K562 (cell line): ENCODE measurements at regions not wholly inside any gene's neighbourhood (a gene's known extent, or its start where the extent isn't known, plus 50 kb on each side); places are given as distances from the start of the nearest gene placed in this dataset.
A peak's percentile ranks its signal among the peaks of the same experiment; 100 is the strongest.
"Not testable (repeated sequence)": the region's sequence is repeated elsewhere in the genome, so short reads cannot be mapped to it uniquely, and the experiment has no call there.

Experiments
- ATAC-seq: fragments of 200-7000 bp; cut with Tn5 transposase; 3 replicates; pipeline ENCODE4 v1.9.1; 2020; ENCODE audit warnings: moderate library complexity
- BruUV-seq: library from RNA; stranded (reverse); fragments of 400-500 nt; replicated peaks from 2 replicates; lab custom pipeline; 2021; lab: Mats Ljungman, UMichigan
- CTCF ChIA-PET: fragments of 300-600 bp; formaldehyde crosslinking; extraction: SDS; loops from one replicate; lab custom pipeline; 2021; ENCODE audit warnings: low intra/inter-chr PET ratio; lab: Yijun Ruan, JAX
- POLR2A ChIA-PET: fragments of 300-600, 350-650 bp; sonication (Branson Sonifier 250); formaldehyde crosslinking; extraction: SDS; loops from one replicate; lab custom pipeline; 2021; ENCODE audit warnings: antibody characterized with exemption, inconsistent platforms; lab: Yijun Ruan, JAX
- DNase-seq, 4 experiments: peaks; one replicate each; pipeline versions ENCODE4 v3.0.0 to v3.0.0-alpha.2; 2011 to 2018; ENCODE audit warnings: low spot score in 3 of 4, mixed read lengths in 3 of 4; ENCODE audit errors: extremely low read depth in 1 of 4
- FAIRE-seq: peaks from 2 replicates; lab custom pipeline; 2011; peaks lifted over from hg19 to GRCh38; lab: Jason Lieb, UNC
- H2AFZ ChIP-seq: 2 replicates; pipeline ENCODE4 v1.6.0; 2011; ENCODE audit warnings: low read depth, low read length, control low read depth, inconsistent platforms
- H3K27ac ChIP-seq: fragments of 200-600 bp; 3 replicates; pipeline ENCODE4 v1.8.0; 2011; ENCODE audit warnings: low read depth, mild to moderate bottlenecking, control low read depth, inconsistent platforms, low read length, moderate library complexity, mixed read lengths; ENCODE audit errors: extremely low read depth
- H3K27me3 ChIP-seq, 2 experiments: fragments of 300-600 bp in 1 of 2; 2 replicates in 1 of 2; 3 replicates in 1 of 2; pipeline versions ENCODE4 v1.6.0 to v1.8.0; 2011; ENCODE audit warnings: inconsistent platforms in 2 of 2, low read length in 2 of 2, mild to moderate bottlenecking in 1 of 2, mixed read lengths in 1 of 2, moderate library complexity in 1 of 2; ENCODE audit not compliant: control insufficient read depth in 2 of 2, insufficient read depth in 2 of 2
- H3K36me3 ChIP-seq: fragments of 300-600 bp; 3 replicates; pipeline ENCODE4 v1.8.0; 2011; ENCODE audit warnings: mild to moderate bottlenecking, low read length, inconsistent platforms; ENCODE audit not compliant: control insufficient read depth, insufficient read depth
- H3K4me1 ChIP-seq, 2 experiments: fragments of 200-600 bp in 1 of 2; replicated peaks in 1 of 2; 2 replicates in 1 of 2; 3 replicates in 1 of 2; pipeline versions ENCODE4 v1.5.1 to v1.8.0; 2011; ENCODE audit warnings: inconsistent platforms in 2 of 2, low read length in 2 of 2, mild to moderate bottlenecking in 1 of 2, mixed read lengths in 1 of 2, moderate library complexity in 1 of 2; ENCODE audit not compliant: control insufficient read depth in 2 of 2, insufficient read depth in 2 of 2
- H3K4me2 ChIP-seq: 2 replicates; pipeline ENCODE4 v1.6.1; 2011; ENCODE audit warnings: low read length, control low read depth, inconsistent platforms, mixed read lengths; ENCODE audit not compliant: insufficient read depth
- H3K4me3 ChIP-seq: fragments of 200-600 bp; sonication (generic), shearing (Covaris generic); 2 replicates; pipeline ENCODE4 v1.5.1; 2016; ENCODE audit warnings: control low read depth, inconsistent platforms
- H3K79me2 ChIP-seq: fragments of 200-600 bp; 3 replicates; pipeline ENCODE4 v1.8.0; 2011; ENCODE audit warnings: low read length, inconsistent platforms; ENCODE audit not compliant: control insufficient read depth, insufficient read depth
- H3K9ac ChIP-seq, 2 experiments: 2 replicates each; pipeline versions ENCODE4 v1.6.0 to v1.6.1; 2011; ENCODE audit warnings: low read depth in 2 of 2, low read length in 2 of 2, control low read depth in 1 of 2, inconsistent platforms in 1 of 2, mild to moderate bottlenecking in 1 of 2, mixed read lengths in 1 of 2; ENCODE audit not compliant: insufficient read depth in 1 of 2
- H3K9me1 ChIP-seq: one replicate; pipeline ENCODE4 v1.6.0; 2011; ENCODE audit warnings: inconsistent platforms, mild to moderate bottlenecking, low read length, moderate library complexity; ENCODE audit not compliant: control insufficient read depth, insufficient read depth
- H3K9me3 ChIP-seq: replicated peaks from 2 replicates; pipeline ENCODE4 v1.5.1; 2011; ENCODE audit warnings: low read depth, low read length, inconsistent platforms; ENCODE audit not compliant: control insufficient read depth, insufficient read depth
- H4K20me1 ChIP-seq: replicated peaks from 2 replicates; pipeline ENCODE4 v1.6.1; 2011; ENCODE audit warnings: low read length, inconsistent platforms, mixed read lengths; ENCODE audit not compliant: control insufficient read depth, insufficient read depth
- CHD4 ChIP-seq: fragments of 200-600 bp; sonication (generic); IDR thresholded peaks from 3 replicates; pipeline ENCODE4 v1.6.1; 2012; ENCODE audit warnings: low read depth, mild to moderate bottlenecking, mixed read lengths, low read length, inconsistent platforms; ENCODE audit not compliant: insufficient read depth, insufficient replicate concordance, poor library complexity, severe bottlenecking
- MYBL2 ChIP-seq, 2 experiments: fragments of 450-650 bp in 1 of 2; sonication (generic) in 1 of 2; formaldehyde crosslinking in 1 of 2; IDR thresholded peaks; 2 replicates each; pipeline versions ENCODE4 v1.6.1 to v1.8.1; 2017 to 2022; ENCODE audit warnings: borderline replicate concordance in 1 of 2, inconsistent platforms in 1 of 2, low read depth in 1 of 2, mild to moderate bottlenecking in 1 of 2, missing genetic modification reagents in 1 of 2, moderate library complexity in 1 of 2
- WGBS: fragments of 100-300 bp; shearing (Covaris generic); methylation state at CpG from one replicate; pipeline ENCODE4 v1.1.6; 2016; ENCODE audit warnings: low coverage, mixed read lengths; ENCODE audit not compliant: insufficient coverage; ENCODE audit errors: missing lambda C conversion rate; 5-methylcytosine and 5-hydroxymethylcytosine counted together
- in situ Hi-C: fragments of 300-500 bp; cut with MboI; formaldehyde crosslinking; loops from 4 replicates; pipeline ENCODE4 v1.15.0; 2018; ENCODE audit warnings: inconsistent platforms, mixed read lengths
- intact Hi-C: fragments of 100-400 bp; cut with micrococcal nuclease; formaldehyde crosslinking; loops from 2 replicates; pipeline ENCODE4 v1.14.2; 2022

DNA sequence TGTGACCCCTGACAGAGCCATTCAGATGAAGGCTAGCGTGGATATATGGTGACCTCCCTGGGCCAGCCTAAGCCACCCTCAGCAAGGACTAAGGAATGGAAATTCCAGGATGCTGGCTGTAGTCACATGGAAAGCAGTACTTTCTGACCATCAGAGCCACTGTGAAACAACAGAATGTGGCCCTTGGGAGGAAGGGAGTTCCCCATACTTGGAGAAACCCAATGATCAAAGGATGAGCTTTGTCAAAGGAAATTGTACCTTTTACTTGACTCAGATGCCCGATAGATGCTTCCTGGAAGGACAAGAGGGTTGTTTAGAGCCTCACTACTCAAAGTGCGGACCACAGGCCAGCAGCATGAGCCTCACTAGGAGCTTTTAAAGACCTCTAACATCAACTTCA is 484.5 kb upstream of the PROK2 start:
- H3K9ac ChIP-seq = peak overlapping the region; percentile 41 to 64; a peak in 3 of 4 replicates
- POLR2A ChIA-PET = interaction anchor here (0.6 to 1.3 kb wide), 3 partner anchors 12 to 538 kb away, joined by 3 to 4 read pairs (median 4); no protein-coding TSS in a partner anchor
- in situ Hi-C loops = loop anchor here (10.0 kb wide), 2 partner anchors 315 to 535 kb away; no protein-coding TSS in a partner anchor

DNA sequence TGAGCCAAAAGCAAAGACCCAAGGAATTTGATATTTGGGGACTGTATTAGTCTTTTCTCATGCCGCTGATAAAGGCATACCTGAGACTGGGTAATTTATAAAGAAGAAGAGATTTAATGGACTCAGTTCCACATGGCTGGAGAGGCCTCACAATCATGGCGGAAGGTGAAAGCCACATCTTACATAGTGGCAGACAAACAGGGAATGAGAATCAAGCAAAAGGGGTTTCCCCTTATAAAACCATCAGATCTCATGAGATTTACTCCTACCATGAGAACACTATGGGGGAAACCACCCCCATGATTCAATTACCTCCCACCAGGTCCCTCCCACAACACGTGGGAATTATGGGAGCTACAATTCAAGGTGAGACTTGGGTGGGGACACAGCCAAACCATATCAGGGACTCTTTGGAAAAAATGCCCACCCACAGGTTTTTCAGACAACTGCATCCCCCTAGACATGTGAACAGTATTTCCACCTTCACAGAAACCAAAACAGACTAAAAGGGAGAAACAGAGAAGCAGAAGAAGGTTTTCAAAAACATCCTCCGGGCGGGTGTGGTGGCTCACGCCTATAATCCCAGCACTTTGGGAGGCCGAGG is 482.1 kb upstream of the PROK2 start:
- H3K4me1 ChIP-seq = peaks cover 9 to 50% of the 10 kb centered on the region in 2 experiments; a peak in 4 of 5 replicates
- BruUV-seq, H3K9me1 ChIP-seq, H3K9ac ChIP-seq, H3K27ac ChIP-seq, H3K36me3 ChIP-seq, FAIRE-seq, H3K4me3 ChIP-seq, H3K9me3 ChIP-seq, ATAC-seq, H3K27me3 ChIP-seq, H4K20me1 ChIP-seq, H3K4me2 ChIP-seq, CTCF ChIA-PET, DNase-seq, H3K79me2 ChIP-seq, H2AFZ ChIP-seq: not testable (repeated sequence)
- in situ Hi-C loops = loop anchor here (10.0 kb wide), 2 partner anchors 312 to 532 kb away; no protein-coding TSS in a partner anchor
- intact Hi-C loops = loop anchor here (5.0 to 10.0 kb wide), 5 partner anchors 80 to 558 kb away; no protein-coding TSS in a partner anchor
- whole genome bisulfite sequencing = 93% methylated on average over 5 of the region's 7 CpGs
- POLR2A ChIA-PET = interaction anchor here (0.5 to 1.1 kb wide), 2 partner anchors 13 to 30 kb away, joined by 3 to 4 read pairs; no protein-coding TSS in a partner anchor

More for the DNA sequence above, 484.5 kb upstream of the PROK2 start:
- H3K4me3 ChIP-seq = no peak overlapping the region
- intact Hi-C loops = loop anchor here (5.0 to 10.0 kb wide), 5 partner anchors 82 to 555 kb away; no protein-coding TSS in a partner anchor
- H3K9me3 ChIP-seq = no peaks in the 10 kb centered on the region
- peak overlapping the region; percentile 78 for H3K27ac ChIP-seq
- H3K79me2 ChIP-seq = no peaks in the 10 kb centered on the region
- no TSS peak for BruUV-seq
- WGBS = 76% methylated on average over 3 of the region's 3 CpGs
- no peaks in the 10 kb centered on the region for H3K9me1 ChIP-seq
- no peaks in the 10 kb centered on the region for H4K20me1 ChIP-seq
- no peaks in the 10 kb centered on the region for H3K27me3 ChIP-seq
- no peak for DNase-seq
- H3K4me2 ChIP-seq = no peak overlapping the region; the same call in 1 of the 2 replicates
- TF ChIP-seq MYBL2 (IDR thresholded peaks at IDR 0.05; ENCODE audit: low read depth) = no peak
- TF ChIP-seq MYBL2 (CRISPR knock-in tag; IDR thresholded peaks at IDR 0.05; ENCODE audit: borderline replicate concordance) = no peak
- no peak for TF ChIP-seq CHD4
- TF ChIP-seq, all 486 proteins: peak for 0
- peaks cover 13 to 54% of the 10 kb centered on the region in 2 experiments; a peak in 4 of 5 replicates for H3K4me1 ChIP-seq
- CTCF ChIA-PET = interaction anchor here (0.6 kb wide), 1 partner anchor 684 kb away, joined by 3 read pairs; no protein-coding TSS in a partner anchor
- no peaks in the 10 kb centered on the region for H3K36me3 ChIP-seq
- peak overlapping the region; percentile 65 for H2AFZ ChIP-seq
- ATAC-seq (no peak), FAIRE-seq (no peak)
